ENCODE measurements at regions not wholly inside any gene's neighbourhood (a gene's known extent, or its start where the extent isn't known, plus 50 kb on each side); places are given as distances from the start of the nearest gene placed in this dataset.
A peak's percentile ranks its signal among the peaks of the same experiment; 100 is the strongest.
"Not testable (repeated sequence)": the region's sequence is repeated elsewhere in the genome, so short reads cannot be mapped to it uniquely, and the experiment has no call there.

DNA sequence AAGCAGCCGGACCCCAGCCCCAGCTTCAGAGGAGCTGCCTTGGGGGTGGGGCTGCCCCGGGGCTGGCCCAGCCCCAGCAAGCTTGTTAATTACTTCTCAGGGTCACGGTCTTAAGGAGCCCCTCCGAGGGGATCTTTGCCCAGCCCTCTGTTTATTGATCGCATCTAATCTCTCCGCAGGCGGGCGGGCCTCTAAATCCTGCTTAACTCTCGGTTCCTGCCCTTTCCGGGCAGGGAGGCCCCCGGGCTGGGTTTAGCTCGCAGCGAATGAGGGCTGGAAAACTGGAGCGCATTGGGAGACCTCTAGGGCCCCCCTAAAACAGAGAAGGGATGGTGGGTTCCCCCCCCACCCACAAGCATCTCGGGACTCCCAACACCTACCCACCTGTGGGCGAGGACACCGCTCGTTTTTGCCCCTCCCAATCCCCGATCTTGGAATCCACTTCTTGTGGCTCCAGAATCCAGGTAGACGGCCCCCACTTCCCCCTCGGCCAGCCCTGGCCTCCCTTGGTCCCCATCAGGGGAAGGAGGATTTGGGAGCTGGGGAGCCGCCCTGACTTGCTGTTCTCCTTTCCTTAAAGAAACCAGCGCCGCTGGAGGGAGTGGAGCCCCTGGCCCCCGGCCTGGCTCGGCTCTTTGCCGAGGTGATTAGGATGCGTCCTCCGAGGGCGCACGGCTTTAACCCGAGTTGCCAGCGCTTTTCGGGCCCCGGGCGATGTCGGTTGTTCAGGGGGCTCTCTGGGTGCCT, 59.5 kb upstream of the ADGRL1 start:
- Histone ChIP-seq H3K4me3 (peak overlapping the region; percentile 3 to 32 (median 27)), H3K27ac (replicated peaks in 1 of 4) (no peak overlapping the region), H3K9me3 (no peaks in the 10 kb centered on the region), H3K27me3 (peaks cover 0 to 27% (median 5%) of the 10 kb centered on the region in 4 donors), H3K4me1 (peaks cover 3 to 6% (median 5%) of the 10 kb centered on the region in 4 donors), H3K36me3 (no peaks in the 10 kb centered on the region)
- WGBS = 16% methylated on average over 19 of the region's 37 CpGs
- TF ChIP-seq POLR2A (IDR thresholded peaks at IDR 0.05; ENCODE audit: low read depth) (no peak), CTCF (IDR thresholded peaks at IDR 0.05) (no peak), POLR2AphosphoS5 (IDR thresholded peaks at IDR 0.05) (no peak), EP300 (IDR thresholded peaks at IDR 0.05) (no peak)
- intact Hi-C loops (cut with DNase I) = no loop called here
- no peak for DNase-seq (ENCODE audit: extremely low spot score)

GRCh38 chr19:14255902-14256649, 50.1 kb upstream of the ADGRL1 start:
- DNase-seq (ENCODE audit: extremely low spot score); H3K27ac ChIP-seq (replicated peaks in 1 of 4); H3K27me3 ChIP-seq; H3K4me3 ChIP-seq; H3K4me1 ChIP-seq; intact Hi-C loops (cut with DNase I); H3K9me3 ChIP-seq; H3K36me3 ChIP-seq: not testable (repeated sequence)
- 85% methylated on average over 7 of the region's 7 CpGs for WGBS

All from esophagus muscularis mucosa (tissue), 4 donors.